ENCODE measurements at regions not wholly inside any gene's neighbourhood (a gene's known extent, or its start where the extent isn't known, plus 50 kb on each side); places are given as distances from the start of the nearest gene placed in this dataset.
"Not testable (repeated sequence)": the region's sequence is repeated elsewhere in the genome, so short reads cannot be mapped to it uniquely, and the experiment has no call there.

- no peak for DNase-seq (ENCODE audit: low spot score)
These were observed 51.5 kb upstream of the DDR1 start for GRCh38 chr6:30832864-30833263.

DNA sequence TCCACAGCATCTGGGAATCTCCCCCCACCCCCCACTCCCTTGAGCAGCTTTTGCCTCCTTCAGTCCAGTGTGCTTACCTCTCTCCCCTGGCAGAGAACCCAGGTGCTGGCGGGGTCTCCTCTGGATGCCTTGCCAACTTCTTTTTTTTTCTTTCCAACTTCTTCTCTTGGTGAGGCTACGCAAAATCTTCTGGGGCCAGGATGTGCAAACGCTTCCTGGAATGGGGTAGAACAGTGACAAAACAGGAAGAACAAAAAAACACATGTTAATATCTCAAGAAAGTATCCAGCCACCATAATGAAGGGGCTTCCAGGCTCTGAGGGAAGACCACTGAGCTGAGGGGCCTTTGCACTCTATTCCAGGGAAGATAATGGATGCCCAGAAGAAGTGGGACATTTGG is 53.9 kb upstream of the DDR1 start:
- no peak for DNase-seq (ENCODE audit: low spot score)

DNA sequence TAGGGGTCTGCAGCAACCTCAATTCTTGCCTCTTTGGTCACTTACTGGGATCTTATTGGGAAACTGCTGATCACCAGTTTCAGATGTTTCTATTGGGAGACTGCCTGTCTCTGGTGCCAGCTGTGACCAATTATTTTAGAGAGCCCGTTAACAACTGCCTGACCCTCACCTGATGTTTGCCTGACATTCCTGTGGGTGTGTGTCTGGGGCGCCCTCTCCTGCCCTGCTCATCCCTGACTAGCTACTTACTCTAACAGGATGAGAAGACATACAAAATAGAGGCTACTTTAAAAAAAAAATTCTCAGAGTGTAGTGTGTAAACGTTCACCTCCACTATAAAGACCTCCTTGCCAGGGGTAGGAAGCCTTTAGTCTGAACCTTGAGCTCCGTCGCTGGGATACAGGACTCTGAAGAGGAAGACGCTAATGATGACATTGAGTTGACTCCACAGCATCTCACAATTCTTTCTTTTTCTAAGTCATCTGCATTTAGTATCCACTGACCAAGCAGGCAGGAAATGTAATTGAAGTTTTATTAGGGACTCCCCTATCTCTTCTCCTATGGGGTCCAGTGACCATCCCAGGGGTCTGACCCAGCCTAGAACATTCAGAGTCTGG is 54.6 kb upstream of the DDR1 start:
- no peak for DNase-seq (ENCODE audit: low spot score)

DNA sequence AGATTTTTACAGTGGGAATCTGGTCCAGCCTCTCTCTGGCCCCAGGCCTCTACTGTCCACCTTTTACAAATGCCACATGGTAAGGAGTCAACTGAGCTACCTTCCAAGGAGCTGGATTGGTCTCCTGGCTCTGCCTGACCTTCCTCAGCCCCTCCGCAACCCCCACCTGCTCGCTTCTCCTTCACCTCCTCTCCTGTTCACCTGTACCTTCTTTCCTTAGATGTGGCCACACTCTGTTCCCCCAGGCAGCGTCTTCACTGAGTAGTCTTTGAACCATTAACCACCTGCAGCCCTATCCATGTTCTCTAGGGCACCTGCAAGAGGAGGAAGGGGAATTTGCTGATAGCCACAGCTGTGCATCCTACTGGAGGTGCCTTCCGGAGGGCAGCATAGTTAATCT is 55.3 kb upstream of the DDR1 start:
- DNase-seq (ENCODE audit: low spot score), result no peak

DNA sequence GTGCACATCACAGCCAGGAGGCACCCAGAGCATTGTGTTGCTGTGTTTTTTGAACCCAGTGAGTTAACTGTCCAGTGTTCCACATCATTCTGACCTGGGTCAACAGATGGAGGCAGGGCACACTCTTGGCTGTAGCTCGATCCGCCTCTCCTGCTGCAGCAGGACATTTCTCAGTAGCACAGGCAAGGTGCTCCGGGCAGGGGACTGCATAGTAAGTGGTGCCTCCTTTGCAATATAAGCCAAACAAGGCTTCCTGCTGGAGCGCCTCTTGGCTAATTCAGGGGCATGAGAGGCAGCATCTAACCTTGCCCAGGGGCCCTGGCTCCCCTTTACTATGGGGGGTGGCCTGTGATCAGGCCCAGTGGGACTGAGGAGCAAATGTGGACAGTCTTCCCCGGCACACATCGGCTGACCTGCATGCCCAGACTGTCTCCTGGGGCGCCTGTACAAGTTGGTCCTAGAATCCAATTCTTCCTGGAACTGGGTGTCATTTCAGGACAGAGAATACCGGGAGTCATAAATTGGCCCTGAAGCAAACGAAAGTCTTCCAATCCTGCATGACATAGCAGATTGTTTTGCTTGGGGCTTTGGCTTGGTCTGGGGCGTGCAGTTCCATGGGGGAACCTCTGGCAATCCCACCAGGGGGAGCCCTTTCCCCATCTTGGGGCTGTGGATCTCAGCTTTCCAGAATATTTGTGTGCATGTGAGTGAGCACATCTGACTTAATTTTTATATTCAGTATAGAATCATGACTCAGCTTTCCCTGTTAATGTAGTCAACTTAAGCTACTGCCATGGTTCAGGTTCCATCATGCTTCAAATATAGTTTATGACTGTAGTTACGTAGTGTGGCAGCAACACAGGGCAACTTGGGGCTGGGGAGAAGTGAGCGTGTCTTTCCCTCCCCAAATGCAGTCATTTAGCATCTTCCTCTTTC is 56.0 kb upstream of the DDR1 start:
- DNase-seq (ENCODE audit: low spot score), result peak; percentile 75

GRCh38 chr6:30826961-30827342 is 57.4 kb upstream of the DDR1 start:
- no peak for DNase-seq (ENCODE audit: low spot score)

GRCh38 chr6:30824698-30825097 is 59.6 kb upstream of the DDR1 start:
- no peak for DNase-seq (ENCODE audit: low spot score)

DNA sequence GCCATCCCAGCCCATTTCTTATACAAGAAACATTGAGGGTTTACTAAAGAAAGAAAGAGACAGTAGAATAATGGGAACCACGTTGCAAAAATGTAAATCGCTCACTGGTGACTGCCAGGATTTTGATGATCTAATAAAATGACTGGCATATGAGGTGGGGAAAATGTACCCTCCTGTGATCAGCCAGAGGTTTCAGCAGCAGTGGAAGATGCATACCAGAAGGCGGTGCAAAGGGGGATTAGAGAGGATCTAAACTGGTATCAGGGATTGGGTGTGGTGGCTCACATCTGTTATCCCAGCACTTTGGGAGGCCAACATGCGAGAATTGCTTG is 60.8 kb upstream of the DDR1 start:
- no peak for DNase-seq (ENCODE audit: low spot score)

- peak; percentile 40 for DNase-seq (ENCODE audit: low spot score)
These were observed 62.2 kb upstream of the DDR1 start for GRCh38 chr6:30821862-30822784.

- no peak for DNase-seq (ENCODE audit: low spot score)
These were observed 64.1 kb upstream of the DDR1 start for GRCh38 chr6:30820193-30820592.

- DNase-seq (ENCODE audit: low spot score), result no peak
These were observed 64.9 kb upstream of the DDR1 start for GRCh38 chr6:30819297-30819917.

DNA sequence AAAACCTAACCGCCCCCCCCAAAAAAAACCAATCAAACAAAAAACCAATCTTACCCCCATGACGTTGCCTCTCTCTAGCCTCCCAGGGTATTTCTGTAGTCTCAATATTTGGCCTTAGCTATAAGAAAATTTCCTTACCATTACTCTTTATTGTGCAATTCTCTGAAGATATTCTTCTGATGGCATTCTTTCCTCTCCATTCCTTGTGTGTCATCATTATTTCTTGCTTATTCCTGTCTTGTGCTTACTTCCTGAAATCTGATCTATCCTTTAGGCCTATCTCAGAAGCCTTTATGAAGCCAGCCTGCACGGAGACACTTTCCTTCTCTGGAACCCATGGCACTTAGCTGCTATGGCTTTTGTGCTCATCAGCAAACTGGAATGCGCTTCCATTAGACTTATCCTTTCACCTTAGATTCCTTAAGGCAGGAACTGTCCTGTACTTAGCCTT is 65.9 kb upstream of the DDR1 start:
- DNase-seq (ENCODE audit: low spot score), result no peak

- DNase-seq (ENCODE audit: low spot score), result no peak
These were observed 67.3 kb upstream of the DDR1 start for GRCh38 chr6:30816791-30817739.

DNA sequence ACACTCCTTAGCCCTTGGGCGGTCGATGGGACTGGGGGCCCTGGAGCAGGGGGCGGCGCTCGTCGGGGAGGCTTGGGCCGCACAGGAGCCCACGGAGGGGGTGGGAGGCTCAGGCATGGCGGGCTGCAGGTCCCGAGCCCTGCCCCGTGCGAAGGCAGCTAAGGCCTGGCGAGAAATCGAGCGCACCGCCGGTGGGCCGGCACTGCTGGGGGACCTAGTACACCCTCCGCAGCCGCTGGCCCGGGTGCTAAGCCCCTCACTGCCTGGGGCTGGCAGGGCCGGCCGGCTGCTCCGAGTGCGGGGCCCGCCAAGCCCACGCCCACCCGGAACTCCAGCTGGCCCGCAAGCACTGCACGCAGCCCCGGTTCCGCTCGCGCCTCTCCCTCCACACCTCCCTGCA is 68.0 kb upstream of the DDR1 start:
- not testable (repeated sequence) for DNase-seq (ENCODE audit: low spot score)

DNA sequence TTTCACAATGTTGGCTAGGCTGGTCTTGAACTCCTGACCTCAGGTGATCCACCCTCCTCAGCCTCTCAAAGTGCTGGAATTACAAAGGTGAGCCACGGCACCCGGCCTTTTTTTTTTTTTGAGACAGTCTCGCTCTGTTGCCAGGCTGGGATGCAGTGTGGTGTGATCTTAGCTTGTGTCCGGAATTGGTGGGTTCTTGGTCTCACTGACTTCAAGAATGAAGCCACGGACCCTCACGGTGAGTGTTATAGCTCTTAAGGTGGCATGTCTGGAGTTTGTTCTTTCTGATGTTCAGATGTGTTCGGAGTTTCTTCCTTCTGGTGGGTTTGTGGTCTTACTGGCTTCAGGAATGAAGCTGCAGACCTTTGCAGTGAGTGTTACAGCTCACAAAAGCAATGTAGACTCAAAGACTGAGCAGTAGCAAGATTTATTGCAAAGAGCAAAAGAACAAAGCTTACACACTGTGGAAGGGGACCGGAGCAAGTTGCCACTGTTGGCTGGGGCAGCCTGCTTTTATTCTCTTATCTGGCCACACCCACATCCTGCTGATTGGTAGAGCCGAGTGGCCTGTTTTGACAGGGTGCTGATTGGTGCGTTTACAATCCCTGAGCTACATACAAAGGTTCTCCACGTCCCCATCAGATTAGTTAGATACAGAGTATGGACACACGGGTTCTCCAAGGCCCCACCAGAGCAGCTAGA is 69.1 kb upstream of the DDR1 start:
- not testable (repeated sequence) for DNase-seq (ENCODE audit: low spot score)

GRCh38 chr6:30814146-30815040 is 69.9 kb upstream of the DDR1 start:
- no peak for DNase-seq (ENCODE audit: low spot score)

DNA sequence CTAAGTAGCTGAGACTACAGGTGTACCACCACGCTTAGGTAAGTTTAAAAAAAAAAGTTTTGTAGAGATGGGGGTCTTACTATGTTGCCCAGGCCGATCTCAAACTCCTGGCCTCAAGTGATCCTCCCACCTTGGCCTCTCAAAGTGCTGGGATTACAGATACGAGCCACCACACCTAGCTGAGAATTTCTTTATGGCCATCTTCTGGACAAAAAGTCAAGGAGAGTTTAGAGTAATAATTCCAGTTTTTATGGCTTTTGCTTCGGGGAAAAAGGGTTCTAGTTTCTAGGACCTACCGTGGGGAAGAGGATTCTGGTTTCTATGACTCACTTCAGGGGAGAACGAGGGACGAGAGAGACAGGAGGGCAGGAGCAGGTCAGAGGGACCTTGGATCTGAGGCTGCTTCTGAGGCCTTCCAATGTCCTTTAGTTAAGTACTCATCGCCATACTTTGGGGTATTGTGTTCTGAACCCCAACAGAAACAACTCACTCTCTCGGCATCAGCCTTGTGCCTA is 69.3 kb upstream of the IER3 start:
- no peak for DNase-seq (ENCODE audit: low spot score)

GRCh38 chr6:30810813-30811339 is 66.5 kb upstream of the IER3 start:
- DNase-seq (ENCODE audit: low spot score), result no peak

- DNase-seq (ENCODE audit: low spot score), result not testable (repeated sequence)
These were observed 63.2 kb upstream of the IER3 start for GRCh38 chr6:30807566-30807965.

Data from hematopoietic multipotent progenitor cell treated with erythropoietin and hydrocortisone succinate and interleukin-3 and kit ligand, for 17 days (in vitro differentiated cells).